ENCODE measurements at regions not wholly inside any gene's neighbourhood (a gene's known extent, or its start where the extent isn't known, plus 50 kb on each side); places are given as distances from the start of the nearest gene placed in this dataset.

- TF ChIP-seq POLR2A (IDR thresholded peaks at IDR 0.05; ENCODE audit: low read depth, low read length) (no peak), POLR2AphosphoS5 (IDR thresholded peaks at IDR 0.05; ENCODE audit: low read depth, low read length) (no peak)
These were observed 652.3 kb downstream of the ETS1 start for GRCh38 chr11:127935081-127935480.
